SK-N-SH treated with all-trans-retinoic acid at 6 μM for 48 hours (cell line): ENCODE measurements at regions not wholly inside any gene's neighbourhood (a gene's known extent, or its start where the extent isn't known, plus 50 kb on each side); places are given as distances from the start of the nearest gene placed in this dataset.

Source experiments
- ARNTL ChIP-seq: fragments of 450-650 bp; formaldehyde crosslinking; IDR thresholded peaks from 2 replicates; pipeline ENCODE4 v1.5.0; 2020; ENCODE audit warnings: low read depth, mild to moderate bottlenecking, moderate library complexity, borderline replicate concordance
- CSDC2 ChIP-seq: fragments of 250-450 bp; sonication (Bioruptor Pico); IDR thresholded peaks from 2 replicates; pipeline ENCODE4 v1.5.0; 2020; ENCODE audit warnings: mild to moderate bottlenecking, moderate library complexity
- ISL1 ChIP-seq: fragments of 250-450 bp; sonication (Bioruptor Pico); IDR thresholded peaks from 2 replicates; pipeline ENCODE4 v2.1.2; 2022; ENCODE audit warnings: mild to moderate bottlenecking, moderate library complexity
- OSR1 ChIP-seq: fragments of 250-450 bp; sonication (Bioruptor Pico); IDR thresholded peaks from 2 replicates; pipeline ENCODE4 v1.8.0; 2022; ENCODE audit warnings: moderate library complexity, mild to moderate bottlenecking, inconsistent platforms
- TOX ChIP-seq: fragments of 250-450 bp; sonication (Bioruptor Pico); IDR thresholded peaks from 2 replicates; pipeline ENCODE4 v1.8.0; 2021; ENCODE audit warnings: mild to moderate bottlenecking, moderate library complexity, borderline replicate concordance
- ZFP3 ChIP-seq: fragments of 250-450 bp; sonication (Bioruptor Pico); IDR thresholded peaks from 2 replicates; pipeline ENCODE4 v1.5.0; 2020; ENCODE audit warnings: mild to moderate bottlenecking, moderate library complexity
- ZFP30 ChIP-seq: fragments of 450-650 bp; formaldehyde crosslinking; IDR thresholded peaks from 2 replicates; pipeline ENCODE4 v1.5.0; 2022; ENCODE audit warnings: mild to moderate bottlenecking, moderate library complexity
- ZNF70 ChIP-seq: fragments of 450-650 bp; formaldehyde crosslinking; IDR thresholded peaks from 2 replicates; pipeline ENCODE4 v1.5.0; 2020; ENCODE audit warnings: mild to moderate bottlenecking, moderate library complexity
- ZNF8 ChIP-seq: fragments of 450-650 bp; formaldehyde crosslinking; IDR thresholded peaks from 2 replicates; pipeline ENCODE4 v1.5.0; 2020; ENCODE audit warnings: mild to moderate bottlenecking, moderate library complexity

DNA sequence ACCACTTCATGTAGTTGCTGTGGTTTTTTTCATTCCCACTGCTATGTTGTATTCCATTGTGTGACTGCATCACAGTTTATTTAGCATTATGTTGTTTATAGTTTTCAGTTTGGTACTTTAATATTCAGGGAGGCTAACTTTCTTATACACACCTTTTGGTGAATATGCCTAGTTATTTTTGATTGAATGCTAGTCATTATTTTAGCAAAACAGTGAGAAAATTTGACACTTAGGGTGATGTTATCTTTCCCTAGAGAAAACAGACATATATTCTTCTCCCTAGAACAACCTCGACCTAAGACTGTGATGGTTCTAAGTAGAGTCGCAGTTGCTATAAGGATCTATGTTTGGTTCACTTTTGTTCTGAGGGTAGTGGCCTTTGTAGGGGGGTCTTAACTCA, 120.8 kb upstream of the B3GAT2 start:
- TF ChIP-seq ISL1 (CRISPR knock-in tag) (no peak), ZFP30 (CRISPR knock-in tag) (no peak), ZNF8 (no peak), ZNF70 (CRISPR knock-in tag) (no peak), TOX (CRISPR knock-in tag) (no peak), ARNTL (no peak), CSDC2 (CRISPR knock-in tag) (no peak), ZFP3 (no peak), OSR1 (CRISPR knock-in tag) (no peak)
